Activated CD8-positive, alpha-beta memory T cell treated with anti-CD3 and anti-CD28 coated beads, Interleukin-2, amount 50 U/mL, for 1 hour (primary cell): ENCODE measurements at regions not wholly inside any gene's neighbourhood (a gene's known extent, or its start where the extent isn't known, plus 50 kb on each side); places are given as distances from the start of the nearest gene placed in this dataset.

Experiments used
- DNase-seq: peaks from one replicate; pipeline ENCODE4 v3.0.0-alpha.2; 2020; ENCODE audit errors: extremely low read depth

- DNase-seq = no peak
Measured at GRCh38 chr17:33974276-33974675, 280.8 kb upstream of the CCL2 start.

- no peak for DNase-seq
Measured at GRCh38 chr17:33976831-33977230, 278.3 kb upstream of the CCL2 start.

- no peak for DNase-seq
Measured at GRCh38 chr17:33977729-33978514, 277.2 kb upstream of the CCL2 start.

GRCh38 chr17:33978889-33979288 lies 276.2 kb upstream of the CCL2 start:
- DNase-seq = no peak

GRCh38 chr17:33980193-33980592 lies 274.9 kb upstream of the CCL2 start:
- no peak for DNase-seq

GRCh38 chr17:33981711-33982601 lies 273.1 kb upstream of the CCL2 start:
- DNase-seq = no peak

GRCh38 chr17:33982909-33983308 lies 272.2 kb upstream of the CCL2 start:
- DNase-seq = no peak

GRCh38 chr17:33983824-33984574 lies 271.1 kb upstream of the CCL2 start:
- no peak for DNase-seq

GRCh38 chr17:33986088-33986487 lies 269.0 kb upstream of the CCL2 start:
- DNase-seq = no peak

GRCh38 chr17:33986566-33986965 lies 268.5 kb upstream of the CCL2 start:
- no peak for DNase-seq

GRCh38 chr17:33987162-33987561 lies 267.9 kb upstream of the CCL2 start:
- DNase-seq = no peak

GRCh38 chr17:33989361-33990148 lies 265.5 kb upstream of the CCL2 start:
- DNase-seq = no peak

GRCh38 chr17:33990943-33991706 lies 264.0 kb upstream of the CCL2 start:
- no peak for DNase-seq

GRCh38 chr17:33992113-33992512 lies 263.0 kb upstream of the CCL2 start:
- DNase-seq = no peak

- no peak for DNase-seq
Measured at GRCh38 chr17:34000639-34001038, 254.4 kb upstream of the CCL2 start.

GRCh38 chr17:34001246-34001645 lies 253.8 kb upstream of the CCL2 start:
- DNase-seq = no peak

GRCh38 chr17:34006126-34006525 lies 249.0 kb upstream of the CCL2 start:
- no peak for DNase-seq

- no peak for DNase-seq
Measured at GRCh38 chr17:34008125-34008524, 247.0 kb upstream of the CCL2 start.

GRCh38 chr17:34009912-34010311 lies 245.2 kb upstream of the CCL2 start:
- no peak for DNase-seq

- no peak for DNase-seq
Measured at GRCh38 chr17:34010534-34010933, 244.6 kb upstream of the CCL2 start.

- no peak for DNase-seq
Measured at GRCh38 chr17:34011599-34011998, 243.5 kb upstream of the CCL2 start.
